Stimulated activated CD8-positive, alpha-beta memory T cell treated with anti-CD3 and anti-CD28 coated beads, Interleukin-7, amount 100 ng/mL, for 4 hours (primary cell): ENCODE measurements at regions not wholly inside any gene's neighbourhood (a gene's known extent, or its start where the extent isn't known, plus 50 kb on each side); places are given as distances from the start of the nearest gene placed in this dataset.
"Not testable (repeated sequence)": the region's sequence is repeated elsewhere in the genome, so short reads cannot be mapped to it uniquely, and the experiment has no call there.

ENCODE experiments used
- DNase-seq, 2 donors: peaks; one replicate each; pipeline ENCODE4 v3.0.0-alpha.2; 2020; ENCODE audit warnings: low read depth in 2 of 2

DNA sequence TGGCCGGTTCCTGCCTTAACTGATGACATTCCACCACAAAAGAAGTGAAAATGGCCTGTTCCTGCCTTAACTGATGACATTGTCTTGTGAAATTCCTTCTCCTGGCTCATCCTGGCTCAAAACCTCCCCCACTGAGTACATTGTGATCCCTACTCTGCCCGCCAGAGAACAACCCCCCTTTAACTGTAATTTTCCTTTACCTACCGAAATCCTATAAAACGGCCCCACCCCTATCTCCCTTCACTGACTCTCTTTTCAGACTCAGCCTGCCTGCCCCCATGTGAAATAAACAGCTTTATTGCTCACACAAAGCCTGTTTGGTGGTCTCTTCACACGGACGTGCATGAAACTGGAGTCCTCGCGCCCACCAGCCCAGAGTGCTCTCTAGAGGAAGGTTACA lies 166.5 kb downstream of the ADRA2C start:
- not testable (repeated sequence) for DNase-seq

DNA sequence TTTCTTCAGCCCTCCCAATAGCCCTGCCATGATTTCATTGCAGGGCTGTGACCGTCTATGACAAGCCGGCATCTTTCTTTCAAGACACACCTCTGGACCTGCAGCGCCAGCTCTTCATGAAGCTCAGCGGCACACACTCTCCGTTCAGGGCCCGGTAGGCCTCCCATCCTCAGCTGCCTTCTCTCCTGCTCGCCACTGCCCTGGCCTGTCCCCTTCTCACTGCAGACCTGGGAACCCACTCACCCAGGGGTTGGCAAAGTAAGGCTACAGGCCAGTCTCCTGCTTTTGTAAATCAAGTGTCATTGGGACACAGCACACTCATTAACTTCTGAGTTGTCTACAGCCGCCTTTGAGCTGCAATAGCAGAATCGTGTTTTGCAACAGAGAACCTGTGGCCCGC lies 169.2 kb downstream of the ADRA2C start:
- not testable (repeated sequence) for DNase-seq

DNA sequence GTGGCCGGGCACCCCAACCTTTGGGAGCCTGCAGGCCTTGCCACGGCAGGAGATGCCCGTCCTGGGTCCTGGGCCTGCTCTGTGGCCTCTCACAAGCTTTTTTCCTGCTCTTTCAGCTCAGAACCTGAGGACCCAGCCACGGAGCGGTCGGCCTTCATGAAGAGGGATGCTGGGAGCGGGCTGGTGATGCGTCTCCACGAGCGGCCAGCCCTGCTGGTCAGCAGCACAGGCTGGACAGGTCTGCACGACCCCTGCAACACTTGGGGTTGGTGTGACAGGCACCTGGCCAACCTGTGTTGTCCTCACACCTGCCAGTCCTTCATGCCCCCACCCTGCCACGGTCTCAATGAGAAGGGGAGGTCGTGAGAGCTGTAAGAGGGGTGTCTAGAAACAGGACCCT lies 170.0 kb downstream of the ADRA2C start:
- no peak for DNase-seq

DNA sequence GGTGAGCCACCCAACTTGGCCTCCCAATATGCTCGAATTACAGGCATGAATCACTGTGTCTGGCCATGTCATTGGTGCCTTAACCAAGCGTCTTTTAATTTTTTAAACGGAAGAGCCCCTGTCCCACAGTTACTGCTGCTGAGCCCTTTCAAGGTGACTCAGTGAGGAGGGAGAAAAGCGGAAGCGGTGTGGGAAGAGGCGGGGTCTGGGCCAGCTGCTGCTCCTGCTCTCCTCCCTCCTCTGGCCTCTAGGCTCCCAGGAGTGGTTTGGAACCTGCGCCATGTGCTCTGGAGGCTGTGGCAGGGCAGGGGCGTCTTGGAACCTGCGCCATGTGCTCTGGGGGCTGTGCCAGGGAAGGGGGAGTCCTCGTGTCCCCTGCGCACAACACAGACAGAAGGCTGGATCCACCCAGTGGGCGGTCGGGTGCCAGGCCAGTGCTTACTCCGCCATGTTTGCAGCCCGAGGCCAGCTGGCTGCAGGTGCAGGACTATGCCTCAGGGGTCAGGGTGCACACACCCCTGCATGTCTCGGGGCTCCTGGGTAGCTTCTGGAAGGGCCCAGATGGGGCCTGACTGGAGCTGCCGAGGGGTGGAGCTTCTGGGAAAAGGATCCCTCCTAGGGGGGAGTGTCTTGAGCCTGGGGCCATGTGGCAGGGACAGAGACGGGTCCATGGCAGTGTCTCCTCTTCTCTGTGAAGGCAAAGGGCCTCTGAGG lies 171.8 kb downstream of the ADRA2C start:
- not testable (repeated sequence) for DNase-seq

DNA sequence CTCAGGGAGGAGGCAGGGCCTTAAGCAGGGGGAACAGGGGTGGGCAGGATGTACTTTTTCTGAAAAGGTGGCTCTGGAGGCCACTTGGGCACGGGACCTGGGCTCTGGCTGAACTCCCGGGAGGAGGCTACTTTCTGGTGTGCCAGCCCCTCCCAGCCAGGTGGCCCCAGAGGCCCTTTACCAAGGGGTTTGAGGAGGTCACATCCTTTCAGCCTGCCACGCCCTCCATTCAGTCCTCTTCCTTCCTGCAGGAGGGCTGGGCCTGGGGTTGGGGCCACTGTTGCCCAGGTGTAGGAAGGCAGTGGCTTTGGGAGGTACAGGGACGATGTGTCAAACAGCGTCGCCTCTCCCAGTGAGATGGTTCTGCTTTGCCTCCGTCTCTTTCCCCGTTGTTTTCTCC lies 172.5 kb downstream of the ADRA2C start:
- DNase-seq: not testable (repeated sequence)

DNA sequence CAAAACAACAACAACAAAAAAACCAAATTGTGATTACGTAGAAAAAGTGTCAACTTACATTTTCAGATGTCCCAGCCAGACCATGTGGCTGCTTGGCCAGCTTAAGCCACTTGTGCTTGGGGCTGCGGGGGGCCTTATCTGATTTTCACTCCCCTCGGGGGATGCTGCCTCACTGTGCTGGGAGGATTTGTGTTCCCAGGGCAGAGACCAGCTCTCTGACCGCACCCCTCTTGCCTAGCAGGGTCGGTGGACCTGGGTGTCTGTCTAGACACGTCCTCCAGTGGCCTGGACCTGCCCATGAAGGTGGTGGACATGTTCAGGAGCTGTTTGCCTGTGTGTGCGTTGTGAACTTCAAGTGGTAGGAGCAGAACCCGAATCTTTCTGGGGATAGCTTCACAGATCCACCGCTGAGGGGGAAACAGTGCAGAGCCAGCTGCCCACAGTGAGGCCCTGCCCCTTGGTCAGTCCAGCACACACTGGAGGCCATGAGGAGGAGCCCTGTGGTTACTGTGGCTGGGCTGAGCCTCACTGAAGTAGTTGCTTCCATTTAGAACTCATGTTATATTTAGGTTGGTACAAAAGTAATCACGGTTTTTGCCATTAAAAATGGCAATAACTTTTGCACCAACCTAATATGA lies 173.9 kb downstream of the ADRA2C start:
- DNase-seq: not testable (repeated sequence)

DNA sequence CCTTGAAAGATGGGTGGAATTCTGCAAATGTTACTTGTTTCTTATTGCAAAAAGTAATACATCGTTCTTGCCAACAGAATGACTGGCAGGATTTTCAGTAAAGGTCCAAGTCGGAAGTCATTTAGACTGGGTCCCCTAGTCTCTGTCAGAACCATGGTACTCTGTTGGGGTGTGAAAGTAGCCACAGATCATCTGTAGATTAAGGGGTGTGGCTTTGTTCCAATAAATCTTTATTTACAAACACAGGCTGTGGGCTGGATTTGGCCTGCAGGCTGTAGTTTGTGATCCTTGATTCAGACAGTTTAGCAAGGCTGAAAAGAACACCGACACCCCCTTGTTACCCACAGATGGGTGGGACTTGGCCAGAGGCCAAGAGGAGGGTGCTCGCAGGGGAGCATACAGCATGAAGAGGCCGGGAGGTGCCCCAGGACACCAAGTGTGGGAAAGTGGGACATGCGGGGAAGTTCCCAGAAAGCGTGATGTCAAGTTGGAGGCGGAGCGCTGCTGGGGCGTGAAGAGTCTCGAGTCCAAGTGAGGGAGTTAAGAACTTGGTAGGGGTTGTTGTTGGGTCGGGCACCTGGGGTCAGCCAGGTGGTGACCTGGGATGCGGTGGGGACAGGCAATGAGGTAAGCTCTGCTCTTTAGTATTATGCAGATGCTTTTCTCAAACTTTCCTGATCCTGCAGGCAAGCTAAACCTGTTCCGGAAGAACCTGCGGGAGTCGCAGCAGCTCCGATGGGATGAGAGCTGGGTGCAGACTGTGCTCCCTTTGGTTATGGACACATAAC lies 175.7 kb downstream of the ADRA2C start:
- DNase-seq: not testable (repeated sequence)

DNA sequence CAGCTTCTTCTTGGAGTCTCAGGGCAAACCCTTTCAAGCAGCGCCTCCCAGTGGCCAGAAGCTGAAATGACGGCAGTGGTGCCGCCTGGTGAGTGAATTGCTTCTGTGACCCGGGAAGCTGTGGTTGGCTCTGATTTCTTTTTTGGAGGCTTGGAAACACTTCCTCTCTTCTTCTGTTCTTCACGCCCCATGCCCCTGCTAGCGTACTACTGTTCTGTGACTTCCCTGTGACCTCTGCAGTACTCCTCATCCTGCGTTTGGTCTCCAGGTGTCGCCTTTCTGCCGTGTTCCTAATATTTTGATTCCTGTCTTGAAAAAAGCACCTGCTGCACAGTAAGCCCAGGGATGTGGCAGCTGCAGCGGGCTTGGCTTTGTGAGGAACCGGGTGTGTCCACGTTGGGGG lies 176.4 kb downstream of the ADRA2C start:
- DNase-seq: not testable (repeated sequence)

DNA sequence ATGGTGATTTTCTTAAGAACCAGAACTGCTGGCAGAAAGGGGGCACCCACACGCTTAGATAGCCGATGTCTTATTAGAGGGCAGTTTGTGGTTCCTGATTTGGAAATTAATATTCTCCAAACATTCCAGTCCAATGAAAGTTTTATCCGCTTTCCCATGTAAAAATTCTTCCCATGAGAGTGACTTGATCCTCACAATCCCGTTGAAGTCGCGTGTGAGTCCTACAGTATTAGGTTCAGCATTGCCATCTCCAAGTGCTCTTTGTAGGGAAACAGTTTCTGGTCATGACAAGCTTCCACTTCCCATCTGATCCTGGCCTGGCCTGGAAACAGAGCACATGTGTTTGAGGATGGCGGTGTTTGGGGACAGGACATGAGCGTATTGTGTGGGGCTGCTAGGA lies 176.9 kb downstream of the ADRA2C start:
- not testable (repeated sequence) for DNase-seq

DNA sequence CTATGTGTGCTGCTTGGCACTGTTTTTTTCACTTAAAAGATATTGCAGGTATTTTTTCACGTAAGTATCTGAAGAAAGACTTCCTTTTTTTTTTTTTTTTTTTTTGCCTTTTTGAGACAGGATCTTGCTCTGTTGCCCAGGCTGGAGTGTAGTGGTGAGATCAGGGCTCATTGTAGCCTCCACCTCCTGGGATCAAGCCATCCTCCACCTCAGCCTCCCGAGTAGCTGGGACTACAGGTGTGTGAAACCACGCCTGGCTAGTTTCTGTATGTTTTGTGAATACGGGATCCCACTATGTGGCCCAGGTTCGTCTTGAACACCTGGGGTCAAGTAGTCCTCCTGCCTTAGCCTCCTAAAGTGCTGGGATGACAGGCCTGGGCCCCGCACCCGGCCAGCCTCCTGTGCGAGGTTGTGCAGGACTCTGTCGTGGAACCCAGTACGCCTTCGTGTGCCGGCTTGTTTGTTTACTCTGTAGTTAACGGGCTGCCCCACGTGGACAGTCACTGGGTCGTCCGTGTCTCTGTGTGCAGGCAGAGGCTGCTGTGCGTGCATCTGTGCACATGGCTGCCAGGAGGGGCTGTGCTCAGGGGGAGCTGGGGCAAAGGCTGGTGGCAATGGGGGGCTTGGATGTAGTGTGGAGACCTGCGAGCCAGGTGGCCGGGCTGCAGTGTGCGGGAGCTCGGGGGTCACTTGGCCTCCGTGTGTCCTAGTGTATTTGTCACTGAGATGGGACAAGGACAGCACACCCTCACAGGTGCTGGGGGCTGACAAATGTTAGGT lies 179.5 kb downstream of the ADRA2C start:
- no peak for DNase-seq

DNA sequence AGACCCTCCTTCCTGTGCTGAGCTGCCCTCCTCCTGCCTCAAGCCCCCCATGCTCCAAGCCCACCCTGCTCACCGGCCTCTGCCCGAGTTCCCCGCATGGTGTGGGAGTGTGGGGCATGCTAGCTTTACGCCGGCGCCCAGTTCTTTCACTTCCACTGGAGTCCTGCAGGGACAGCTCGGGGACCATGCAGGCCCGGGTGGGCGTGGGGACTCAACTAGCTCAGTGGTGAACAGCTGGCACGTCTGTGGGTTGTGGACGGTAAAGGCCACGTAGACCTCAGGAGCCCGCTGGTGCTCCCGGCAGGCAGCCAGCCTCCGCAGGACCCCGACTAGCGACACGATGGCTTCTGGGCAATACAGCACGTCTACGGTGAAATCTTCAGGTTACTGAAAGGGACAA lies 180.4 kb downstream of the ADRA2C start:
- DNase-seq: not testable (repeated sequence)

DNA sequence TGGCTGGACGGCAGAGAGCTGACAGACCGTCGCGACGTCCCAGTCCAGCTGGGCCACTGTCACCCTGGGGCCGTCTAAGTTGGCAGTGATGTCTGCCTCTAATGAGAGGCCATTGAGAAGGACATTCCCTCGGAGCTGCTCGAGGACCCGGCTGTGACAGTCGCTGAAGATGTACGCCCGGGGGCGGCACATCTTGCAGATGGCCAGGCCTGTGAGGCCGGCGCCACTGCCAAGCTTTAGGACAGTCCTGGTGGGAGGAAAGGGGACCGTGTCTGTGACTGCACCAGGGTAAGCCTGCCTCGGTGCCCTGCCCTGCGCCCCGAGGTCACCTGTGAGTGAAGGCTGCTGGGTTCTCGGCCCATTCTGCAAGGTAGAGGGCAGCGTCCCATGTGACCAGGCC lies 181.6 kb downstream of the ADRA2C start:
- not testable (repeated sequence) for DNase-seq

DNA sequence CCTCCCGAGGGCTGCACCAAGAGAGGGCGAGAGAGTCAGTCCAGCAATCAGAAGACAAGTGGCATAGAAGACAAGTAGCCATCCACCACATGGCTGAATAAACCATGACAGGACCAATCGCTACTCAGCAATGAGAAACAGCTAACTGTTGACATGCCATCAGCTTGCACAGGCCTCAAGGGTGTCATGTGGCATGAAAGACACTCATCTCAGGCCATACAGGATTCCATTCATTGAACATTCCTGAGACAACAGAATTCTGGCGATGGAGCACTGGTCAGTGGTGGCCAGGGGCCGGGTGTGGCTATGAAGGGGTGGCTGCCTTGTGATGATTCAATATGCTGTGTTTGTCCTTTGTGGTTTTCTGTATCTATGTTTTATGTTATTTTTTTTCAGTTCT lies 182.0 kb downstream of the ADRA2C start:
- not testable (repeated sequence) for DNase-seq

DNA sequence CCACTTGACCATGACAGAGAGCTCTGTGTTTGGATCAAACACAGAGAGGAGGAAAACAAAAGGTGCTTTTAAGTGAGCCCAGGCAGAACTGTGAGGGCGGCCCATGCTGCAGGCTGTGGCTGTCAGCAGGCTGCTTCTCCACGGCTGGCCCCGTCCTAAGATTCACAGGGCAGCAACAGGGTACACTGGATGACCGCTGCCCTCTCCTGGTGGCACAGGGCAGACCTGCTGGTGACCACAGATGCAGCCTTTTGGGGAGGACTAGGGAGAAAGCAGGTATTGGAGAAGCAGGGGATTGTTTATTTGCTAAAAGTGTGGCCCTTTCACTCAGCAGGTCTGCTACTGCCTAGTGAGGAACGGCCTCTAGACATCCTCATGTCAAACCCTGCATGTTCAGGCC lies 183.7 kb downstream of the ADRA2C start:
- not testable (repeated sequence) for DNase-seq

DNA sequence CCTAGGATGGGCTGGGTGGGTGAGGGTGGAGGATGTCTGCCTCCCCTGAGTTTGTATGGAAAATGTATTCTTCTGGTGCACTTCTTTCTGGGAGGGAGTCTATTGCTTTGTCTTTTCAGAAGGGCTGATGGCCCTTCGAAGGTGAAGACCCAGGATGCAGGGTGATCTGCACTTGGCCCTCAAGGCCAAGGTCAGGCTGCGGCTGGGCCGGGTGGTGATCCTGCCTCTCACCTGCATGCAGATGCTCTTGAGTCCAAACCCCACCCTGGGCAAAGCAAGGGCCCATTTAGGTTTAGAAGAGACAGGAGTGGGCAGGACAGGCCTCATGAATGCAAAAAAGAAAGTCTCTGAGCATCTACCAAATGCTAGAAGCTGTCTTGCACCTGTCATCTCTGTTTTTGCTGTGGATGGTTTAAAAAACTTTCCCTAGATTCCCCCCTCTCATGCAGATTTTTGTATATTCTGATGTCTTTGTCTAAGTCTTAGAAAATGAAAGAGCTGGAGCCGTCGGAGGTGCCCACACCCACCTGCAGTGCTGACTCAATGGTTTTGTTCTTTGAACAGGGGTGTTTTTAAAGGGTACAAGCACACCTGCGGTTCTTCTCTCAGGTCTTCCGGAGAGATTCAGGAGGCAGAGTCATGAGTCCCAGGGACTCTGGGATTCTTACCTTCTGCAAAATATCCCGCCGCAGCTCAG lies 186.4 kb downstream of the ADRA2C start:
- not testable (repeated sequence) for DNase-seq

DNA sequence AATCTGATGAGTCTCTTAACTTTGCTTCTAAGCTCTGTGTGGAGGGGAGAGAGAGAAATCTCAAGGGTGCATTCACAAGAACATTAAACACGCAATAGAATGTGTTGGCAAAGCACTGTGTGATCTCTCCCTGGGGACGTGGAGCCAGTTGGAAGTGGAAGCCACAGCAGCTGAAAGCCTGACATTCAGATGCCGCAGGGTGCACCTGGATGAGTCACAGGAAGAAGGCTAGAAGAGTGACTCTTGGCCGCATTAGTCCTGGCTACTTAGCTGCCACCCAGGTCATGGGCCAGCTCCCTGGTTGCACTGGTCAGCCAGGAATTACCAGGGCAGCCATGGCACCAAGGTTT lies 186.9 kb downstream of the ADRA2C start:
- not testable (repeated sequence) for DNase-seq

DNA sequence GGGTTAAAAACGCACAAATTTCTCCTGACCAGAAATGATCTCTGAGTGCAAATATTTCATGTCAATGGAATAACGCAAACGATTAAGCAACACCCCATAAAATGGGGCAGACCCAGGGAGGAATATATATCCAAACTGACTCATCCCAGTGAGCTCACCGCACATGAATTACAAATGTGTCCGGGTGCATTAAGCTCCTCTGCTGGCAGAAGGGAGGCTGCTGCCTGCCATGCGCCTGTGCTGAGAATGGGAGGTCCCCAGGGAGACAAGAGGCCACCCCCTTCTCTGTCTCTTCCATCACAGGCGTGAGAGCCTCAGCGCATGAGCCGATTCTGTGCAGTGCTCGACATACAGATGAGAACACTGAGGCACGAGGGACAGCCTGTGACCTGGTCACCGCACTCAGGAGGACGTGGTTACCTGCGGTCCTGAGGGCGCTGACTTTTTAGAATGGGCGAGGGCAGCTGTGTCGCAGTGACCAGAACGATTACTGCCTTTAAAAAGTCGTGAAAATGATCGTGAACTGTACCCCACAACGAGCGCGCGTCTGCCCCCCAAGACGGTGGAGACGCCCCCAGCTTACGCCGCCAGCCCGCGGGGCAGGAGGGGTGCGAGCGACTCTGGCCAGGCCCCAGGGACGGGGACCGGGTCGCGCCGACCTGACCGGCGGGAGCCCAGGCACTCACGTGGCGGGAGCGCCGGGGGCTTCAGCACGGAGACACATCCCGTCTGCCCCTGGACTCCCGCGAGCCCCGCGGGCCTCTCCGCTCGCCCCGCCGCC lies 188.5 kb downstream of the ADRA2C start:
- peak; percentile 62 to 64 for DNase-seq

DNA sequence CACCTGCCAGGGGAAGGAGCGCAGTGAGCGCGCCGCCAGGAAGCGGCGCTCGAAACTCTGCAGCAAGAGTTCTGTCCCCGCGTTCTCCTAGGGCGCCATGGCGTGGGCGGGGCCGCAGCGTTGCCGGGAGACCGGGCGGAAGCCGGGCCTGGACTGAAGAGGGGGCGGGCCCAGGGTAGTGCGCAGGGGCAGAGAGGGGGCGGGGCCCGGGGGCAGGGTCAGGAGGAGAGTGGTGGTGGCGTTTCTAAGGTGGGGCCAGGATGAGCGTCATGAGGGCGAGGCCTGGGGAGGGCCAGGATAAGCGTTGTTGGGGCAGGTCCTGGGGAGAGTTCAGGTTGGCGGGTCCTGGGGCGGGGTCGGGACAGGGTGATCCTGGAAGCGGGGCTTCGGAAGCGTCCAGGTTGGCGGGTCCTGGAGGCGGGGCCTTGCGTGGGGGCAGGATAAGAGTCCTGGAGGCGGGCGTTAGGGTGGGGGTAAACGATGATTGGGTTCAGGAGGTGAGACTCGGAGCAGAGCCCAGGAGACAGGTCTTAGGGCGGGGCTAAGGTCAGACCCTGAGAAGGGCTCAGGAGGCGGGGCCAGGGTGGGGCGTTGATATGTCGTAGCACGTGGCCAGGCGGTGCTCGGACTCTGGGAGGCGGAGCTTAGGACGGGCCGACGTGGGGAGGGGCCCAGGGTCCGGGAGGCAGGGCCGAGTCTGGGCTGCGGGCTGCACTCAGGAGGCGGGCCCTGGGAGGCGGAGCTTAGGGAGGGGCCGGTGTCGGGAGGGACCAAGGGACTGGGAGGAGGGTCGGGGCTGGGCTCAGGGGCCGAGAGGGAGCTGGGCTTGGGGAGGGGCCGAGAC lies 189.4 kb downstream of the ADRA2C start:
- peak; percentile 99 for DNase-seq

DNA sequence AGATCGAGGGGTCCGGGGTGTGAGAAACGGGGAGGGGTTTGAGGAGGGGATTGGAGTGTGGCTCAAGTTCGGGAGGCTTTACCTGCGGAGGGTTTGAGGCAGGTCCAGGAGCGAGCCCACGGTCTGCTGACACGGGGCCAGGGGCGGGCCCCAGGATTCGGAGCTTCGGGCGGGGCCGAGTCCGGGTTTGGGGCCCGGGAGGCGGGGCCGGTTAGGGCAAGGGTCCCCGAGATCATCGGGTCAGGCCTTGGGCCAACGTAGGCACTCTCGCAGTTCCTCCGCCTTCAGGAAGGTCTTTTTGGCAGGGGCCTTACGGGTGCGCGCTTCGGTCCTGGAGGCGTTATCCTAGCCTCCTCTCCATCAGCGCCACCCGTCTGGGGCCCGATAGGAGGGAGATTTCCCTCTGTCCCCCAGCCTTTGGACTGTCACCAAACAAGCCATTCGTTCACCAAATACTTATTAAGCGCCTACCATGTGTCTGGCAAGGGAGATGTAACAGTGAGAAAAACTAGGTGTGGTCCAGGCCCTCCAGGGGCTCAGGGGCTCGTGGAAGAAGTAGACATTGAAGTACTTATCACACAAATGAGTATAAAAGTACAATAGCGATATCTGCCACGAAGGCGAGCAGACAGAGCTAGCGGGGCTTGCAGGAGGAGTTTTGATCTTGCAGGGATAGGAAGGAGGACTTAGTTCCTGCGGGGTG lies 190.1 kb downstream of the ADRA2C start:
- DNase-seq: not testable (repeated sequence)
